ENCODE measurements at regions not wholly inside any gene's neighbourhood (a gene's known extent, or its start where the extent isn't known, plus 50 kb on each side); places are given as distances from the start of the nearest gene placed in this dataset.

GRCh38 chr18:45222180-45222579 is 393.1 kb upstream of the SLC14A2 start:
- Histone ChIP-seq H3K27ac (ENCODE audit: extremely low read length, insufficient read depth, low read length) (no peak overlapping the region), H3K4me3 (replicated peaks in 1 of 3; ENCODE audit: insufficient read depth in 1 of 3, low read depth in 2 of 3, low read length in 3 of 3) (no peak overlapping the region), H3K27me3 (ENCODE audit: control insufficient read depth in 1 of 2, insufficient read depth in 2 of 2, low read length in 2 of 2) (no peaks in the 10 kb centered on the region), H3K4me1 (ENCODE audit: insufficient read depth, low read length) (no peaks in the 10 kb centered on the region), H2AFZ (ENCODE audit: low read length) (no peak overlapping the region), H3K4me2 (ENCODE audit: low read depth, low read length) (no peak overlapping the region), H3K79me2 (ENCODE audit: insufficient read depth, low read length) (no peaks in the 10 kb centered on the region), H4K20me1 (ENCODE audit: insufficient read depth, low read length) (no peaks in the 10 kb centered on the region), H3K9ac (ENCODE audit: insufficient read depth, low read depth, low read length) (no peak overlapping the region), H3K9me3 (ENCODE audit: low read length) (no peaks in the 10 kb centered on the region), H3K36me3 (replicated peaks in 1 of 2; ENCODE audit: control insufficient read depth in 1 of 2, insufficient read depth in 2 of 2, low read length in 2 of 2) (no peaks in the 10 kb centered on the region)
- BruUV-seq (replicated peaks): no TSS peak
- ATAC-seq (no peak), DNase-seq (ENCODE audit: low spot score) (no peak), FAIRE-seq (no peak)
- ChIA-PET POLR2A (no interaction called here), CTCF (ENCODE audit: low intra/inter-chr PET ratio, low total read pairs) (no interaction called here)
- in situ Hi-C loops (cut with HindIII; ENCODE audit: extremely low pct_ligation_motif_present, low pct_unique_long_range_greater_than_20kb): loop anchor here (25.0 kb wide), 2 partner anchors 535 to 1585 kb away; partner anchors contain the start of gene SETBP1
- intact Hi-C loops (cut with micrococcal nuclease; ENCODE audit: unreplicated experiment): no loop called here
- TF ChIP-seq ELF3 (CRISPR knock-in tag; IDR thresholded peaks at IDR 0.05) (no peak), ZFP36L1 (CRISPR knock-in tag; IDR thresholded peaks at IDR 0.05) (no peak), EED (CRISPR knock-in tag; IDR thresholded peaks at IDR 0.05) (no peak), MLXIP (CRISPR knock-in tag; IDR thresholded peaks at IDR 0.05; ENCODE audit: borderline replicate concordance) (no peak)
- TF ChIP-seq, protein P1, sequence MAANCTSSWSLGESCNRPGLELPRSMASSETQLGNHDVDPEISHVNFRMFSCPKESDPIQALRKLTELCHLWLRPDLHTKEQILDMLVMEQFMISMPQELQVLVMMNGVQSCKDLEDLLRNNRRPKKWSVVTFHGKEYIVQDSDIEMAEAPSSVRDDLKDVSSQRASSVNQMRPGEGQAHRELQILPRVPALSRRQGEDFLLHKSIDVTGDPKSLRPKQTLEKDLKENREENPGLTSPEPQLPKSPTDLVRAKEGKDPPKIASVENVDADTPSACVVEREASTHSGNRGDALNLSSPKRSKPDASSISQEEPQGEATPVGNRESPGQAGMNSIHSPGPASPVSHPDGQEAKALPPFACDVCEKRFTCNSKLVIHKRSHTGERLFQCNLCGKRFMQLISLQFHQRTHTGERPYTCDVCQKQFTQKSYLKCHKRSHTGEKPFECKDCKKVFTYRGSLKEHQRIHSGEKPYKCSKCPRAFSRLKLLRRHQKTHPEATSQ (CRISPR knock-in tag; IDR thresholded peaks at IDR 0.05; ENCODE audit: borderline replicate concordance): no peak
- TF ChIP-seq, protein P2, sequence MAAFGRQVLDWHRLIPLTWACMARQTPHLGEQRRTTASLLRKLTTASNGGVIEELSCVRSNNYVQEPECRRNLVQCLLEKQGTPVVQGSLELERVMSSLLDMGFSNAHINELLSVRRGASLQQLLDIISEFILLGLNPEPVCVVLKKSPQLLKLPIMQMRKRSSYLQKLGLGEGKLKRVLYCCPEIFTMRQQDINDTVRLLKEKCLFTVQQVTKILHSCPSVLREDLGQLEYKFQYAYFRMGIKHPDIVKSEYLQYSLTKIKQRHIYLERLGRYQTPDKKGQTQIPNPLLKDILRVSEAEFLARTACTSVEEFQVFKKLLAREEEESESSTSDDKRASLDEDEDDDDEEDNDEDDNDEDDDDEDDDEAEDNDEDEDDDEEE (CRISPR knock-in tag; IDR thresholded peaks at IDR 0.05): no peak
- 0% methylated on average over 3 of the region's 3 CpGs for WGBS (ENCODE audit: low lambda C conversion rate)
